Loucy (cell line): ENCODE measurements at regions not wholly inside any gene's neighbourhood (a gene's known extent, or its start where the extent isn't known, plus 50 kb on each side); places are given as distances from the start of the nearest gene placed in this dataset.

Experiments used
- H2AFZ ChIP-seq: fragments of 200-600 bp; sonication (generic); 2 replicates; pipeline ENCODE4 v1.6.0; 2016; ENCODE audit warnings: antibody characterized with exemption, mild to moderate bottlenecking, low read length, moderate library complexity
- H3F3A ChIP-seq: fragments of 200-600 bp; 2 replicates; pipeline ENCODE4 v1.6.0; 2016; ENCODE audit warnings: antibody characterized with exemption, low read depth, mild to moderate bottlenecking
- H3K27me3 ChIP-seq: fragments of 200-600 bp; sonication (generic); 2 replicates; pipeline ENCODE4 v1.6.1; 2014; ENCODE audit warnings: low read length, mild to moderate bottlenecking; ENCODE audit not compliant: insufficient read depth, poor library complexity, severe bottlenecking
- H3K36me3 ChIP-seq: fragments of 200-600 bp; sonication (generic); 2 replicates; pipeline ENCODE4 v1.6.1; 2016; ENCODE audit warnings: low read length; ENCODE audit not compliant: insufficient read depth
- H3K4me1 ChIP-seq: fragments of 200-600 bp; sonication (generic); 2 replicates; pipeline ENCODE4 v1.5.1; 2014; ENCODE audit warnings: low read length, mild to moderate bottlenecking; ENCODE audit not compliant: insufficient read depth, poor library complexity, severe bottlenecking
- H3K4me2 ChIP-seq: fragments of 200-600 bp; sonication (generic); 2 replicates; pipeline ENCODE4 v1.6.0; 2014; ENCODE audit warnings: antibody characterized with exemption, low read length, low read depth, mild to moderate bottlenecking; ENCODE audit not compliant: poor library complexity, severe bottlenecking
- H3K4me3 ChIP-seq: fragments of 200-600 bp; sonication (generic); 2 replicates; pipeline ENCODE4 v1.5.1; 2014; ENCODE audit warnings: low read length, mild to moderate bottlenecking, mixed read lengths; ENCODE audit not compliant: poor library complexity, severe bottlenecking
- H3K79me2 ChIP-seq: fragments of 200-600 bp; sonication (generic); 2 replicates; pipeline ENCODE4 v1.6.1; 2014; ENCODE audit warnings: low read length; ENCODE audit not compliant: insufficient read depth
- H3K9ac ChIP-seq: fragments of 200-600 bp; sonication (generic); 2 replicates; pipeline ENCODE4 v1.6.0; 2014; ENCODE audit warnings: mild to moderate bottlenecking, low read depth, low read length, moderate library complexity; ENCODE audit not compliant: poor library complexity, severe bottlenecking
- H3K9me2 ChIP-seq: fragments of 200-600 bp; sonication (generic); replicated peaks from 2 replicates; pipeline ENCODE4 v1.6.1; 2016; ENCODE audit warnings: low read depth, low read length, mixed read lengths
- H3K9me3 ChIP-seq: fragments of 200-600 bp; sonication (generic); 2 replicates; pipeline ENCODE4 v1.6.1; 2014; ENCODE audit warnings: mild to moderate bottlenecking, antibody characterized with exemption, low read length, low read depth; ENCODE audit not compliant: insufficient read depth
- H4K20me1 ChIP-seq: fragments of 200-600 bp; sonication (generic); 2 replicates; pipeline ENCODE4 v1.6.0; 2014; ENCODE audit warnings: antibody characterized with exemption, low read length, mild to moderate bottlenecking; ENCODE audit not compliant: insufficient read depth, poor library complexity, severe bottlenecking
- CTCF ChIP-seq: fragments of 200-600 bp; sonication (generic); conservative IDR thresholded peaks from 2 replicates; pipeline ENCODE4 v1.5.1; 2014; ENCODE audit warnings: mild to moderate bottlenecking, antibody characterized with exemption, low read length
- EZH2phosphoT487 ChIP-seq: fragments of 200-600 bp; IDR thresholded peaks from 2 replicates; pipeline ENCODE4 v1.6.1; 2018; ENCODE audit warnings: antibody characterized with exemption, mild to moderate bottlenecking, moderate library complexity, borderline replicate concordance

- Histone ChIP-seq H3K4me3 (no peak overlapping the region), H3K9me3 (0 out of 2 replicates have a peak, but pooled peaks cover 3% of the 10 kb centered on the region), H3K9ac (no peak overlapping the region), H3F3A (no peaks in the 10 kb centered on the region), H3K27me3 (no peaks in the 10 kb centered on the region), H3K79me2 (no peaks in the 10 kb centered on the region), H2AFZ (no peak overlapping the region), H3K4me2 (no peak overlapping the region), H4K20me1 (no peaks in the 10 kb centered on the region), H3K9me2 (no peaks in the 10 kb centered on the region), H3K36me3 (no peaks in the 10 kb centered on the region), H3K4me1 (no peaks in the 10 kb centered on the region)
- no peak for TF ChIP-seq CTCF
- no peak for TF ChIP-seq EZH2phosphoT487
Measured at GRCh38 chr1:79312438-79312837, 305.9 kb upstream of the ADGRL4 start.

- Histone ChIP-seq H3K4me2 (no peak overlapping the region), H3K36me3 (no peaks in the 10 kb centered on the region), H3K4me1 (no peaks in the 10 kb centered on the region), H3F3A (no peaks in the 10 kb centered on the region), H3K4me3 (no peak overlapping the region), H4K20me1 (no peaks in the 10 kb centered on the region), H2AFZ (no peak overlapping the region), H3K9ac (no peak overlapping the region), H3K79me2 (no peaks in the 10 kb centered on the region), H3K27me3 (no peaks in the 10 kb centered on the region), H3K9me3 (0 out of 2 replicates have a peak, but pooled peaks cover 3% of the 10 kb centered on the region), H3K9me2 (no peaks in the 10 kb centered on the region)
- TF ChIP-seq CTCF = no peak
- no peak for TF ChIP-seq EZH2phosphoT487
Measured at GRCh38 chr1:79310609-79311008, 304.1 kb upstream of the ADGRL4 start.

GRCh38 chr1:79304131-79304530 lies 297.6 kb upstream of the ADGRL4 start:
- H3K9ac ChIP-seq = no peak overlapping the region
- no peaks in the 10 kb centered on the region for H4K20me1 ChIP-seq
- no peak overlapping the region for H2AFZ ChIP-seq
- H3K9me2 ChIP-seq = no peaks in the 10 kb centered on the region
- no peak overlapping the region for H3K4me3 ChIP-seq
- no peaks in the 10 kb centered on the region for H3K9me3 ChIP-seq
- H3K4me2 ChIP-seq = no peak overlapping the region
- TF ChIP-seq CTCF (no peak), EZH2phosphoT487 (no peak)
- H3K4me1 ChIP-seq = no peaks in the 10 kb centered on the region
- no peaks in the 10 kb centered on the region for H3K79me2 ChIP-seq
- no peaks in the 10 kb centered on the region for H3F3A ChIP-seq
- H3K36me3 ChIP-seq = no peaks in the 10 kb centered on the region
- no peaks in the 10 kb centered on the region for H3K27me3 ChIP-seq
